H1 (cell line): ENCODE measurements at regions not wholly inside any gene's neighbourhood (a gene's known extent, or its start where the extent isn't known, plus 50 kb on each side); places are given as distances from the start of the nearest gene placed in this dataset.

ENCODE experiments used
- GTF2F1 ChIP-seq: IDR thresholded peaks from 2 replicates; pipeline ENCODE4 v1.6.1; 2012; ENCODE audit warnings: low read depth, low read length, improper control_type of control experiment, borderline replicate concordance
- TF ChIP-seq, protein P1 (sequence below): fragments of 300-600 bp; sonication (generic); IDR thresholded peaks from 2 replicates; pipeline ENCODE4 v1.7.1; 2012; ENCODE audit warnings: low read length, moderate library complexity, mild to moderate bottlenecking, inconsistent platforms; ENCODE audit not compliant: insufficient replicate concordance

DNA sequence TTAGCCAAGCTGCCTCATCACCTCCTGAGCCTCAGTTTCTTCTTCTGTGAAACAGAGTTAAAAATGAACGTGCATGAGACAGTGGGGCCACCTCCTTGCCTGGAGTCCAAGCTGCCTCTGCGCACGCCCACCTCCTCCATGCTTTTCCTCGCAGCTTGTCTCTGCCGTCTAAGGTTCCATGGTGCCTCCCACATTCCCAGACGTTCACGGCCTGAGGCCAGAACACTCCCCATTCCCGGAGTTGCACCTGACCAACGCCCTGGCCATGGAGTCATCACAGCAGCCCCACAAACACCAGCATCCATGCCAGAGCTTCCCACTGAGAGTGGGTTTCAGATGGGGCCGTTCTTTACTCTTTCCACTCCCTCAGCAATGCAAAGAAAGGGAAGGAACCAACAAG is 183.0 kb upstream of the FOXF1 start (continued):
- TF ChIP-seq, protein P1, sequence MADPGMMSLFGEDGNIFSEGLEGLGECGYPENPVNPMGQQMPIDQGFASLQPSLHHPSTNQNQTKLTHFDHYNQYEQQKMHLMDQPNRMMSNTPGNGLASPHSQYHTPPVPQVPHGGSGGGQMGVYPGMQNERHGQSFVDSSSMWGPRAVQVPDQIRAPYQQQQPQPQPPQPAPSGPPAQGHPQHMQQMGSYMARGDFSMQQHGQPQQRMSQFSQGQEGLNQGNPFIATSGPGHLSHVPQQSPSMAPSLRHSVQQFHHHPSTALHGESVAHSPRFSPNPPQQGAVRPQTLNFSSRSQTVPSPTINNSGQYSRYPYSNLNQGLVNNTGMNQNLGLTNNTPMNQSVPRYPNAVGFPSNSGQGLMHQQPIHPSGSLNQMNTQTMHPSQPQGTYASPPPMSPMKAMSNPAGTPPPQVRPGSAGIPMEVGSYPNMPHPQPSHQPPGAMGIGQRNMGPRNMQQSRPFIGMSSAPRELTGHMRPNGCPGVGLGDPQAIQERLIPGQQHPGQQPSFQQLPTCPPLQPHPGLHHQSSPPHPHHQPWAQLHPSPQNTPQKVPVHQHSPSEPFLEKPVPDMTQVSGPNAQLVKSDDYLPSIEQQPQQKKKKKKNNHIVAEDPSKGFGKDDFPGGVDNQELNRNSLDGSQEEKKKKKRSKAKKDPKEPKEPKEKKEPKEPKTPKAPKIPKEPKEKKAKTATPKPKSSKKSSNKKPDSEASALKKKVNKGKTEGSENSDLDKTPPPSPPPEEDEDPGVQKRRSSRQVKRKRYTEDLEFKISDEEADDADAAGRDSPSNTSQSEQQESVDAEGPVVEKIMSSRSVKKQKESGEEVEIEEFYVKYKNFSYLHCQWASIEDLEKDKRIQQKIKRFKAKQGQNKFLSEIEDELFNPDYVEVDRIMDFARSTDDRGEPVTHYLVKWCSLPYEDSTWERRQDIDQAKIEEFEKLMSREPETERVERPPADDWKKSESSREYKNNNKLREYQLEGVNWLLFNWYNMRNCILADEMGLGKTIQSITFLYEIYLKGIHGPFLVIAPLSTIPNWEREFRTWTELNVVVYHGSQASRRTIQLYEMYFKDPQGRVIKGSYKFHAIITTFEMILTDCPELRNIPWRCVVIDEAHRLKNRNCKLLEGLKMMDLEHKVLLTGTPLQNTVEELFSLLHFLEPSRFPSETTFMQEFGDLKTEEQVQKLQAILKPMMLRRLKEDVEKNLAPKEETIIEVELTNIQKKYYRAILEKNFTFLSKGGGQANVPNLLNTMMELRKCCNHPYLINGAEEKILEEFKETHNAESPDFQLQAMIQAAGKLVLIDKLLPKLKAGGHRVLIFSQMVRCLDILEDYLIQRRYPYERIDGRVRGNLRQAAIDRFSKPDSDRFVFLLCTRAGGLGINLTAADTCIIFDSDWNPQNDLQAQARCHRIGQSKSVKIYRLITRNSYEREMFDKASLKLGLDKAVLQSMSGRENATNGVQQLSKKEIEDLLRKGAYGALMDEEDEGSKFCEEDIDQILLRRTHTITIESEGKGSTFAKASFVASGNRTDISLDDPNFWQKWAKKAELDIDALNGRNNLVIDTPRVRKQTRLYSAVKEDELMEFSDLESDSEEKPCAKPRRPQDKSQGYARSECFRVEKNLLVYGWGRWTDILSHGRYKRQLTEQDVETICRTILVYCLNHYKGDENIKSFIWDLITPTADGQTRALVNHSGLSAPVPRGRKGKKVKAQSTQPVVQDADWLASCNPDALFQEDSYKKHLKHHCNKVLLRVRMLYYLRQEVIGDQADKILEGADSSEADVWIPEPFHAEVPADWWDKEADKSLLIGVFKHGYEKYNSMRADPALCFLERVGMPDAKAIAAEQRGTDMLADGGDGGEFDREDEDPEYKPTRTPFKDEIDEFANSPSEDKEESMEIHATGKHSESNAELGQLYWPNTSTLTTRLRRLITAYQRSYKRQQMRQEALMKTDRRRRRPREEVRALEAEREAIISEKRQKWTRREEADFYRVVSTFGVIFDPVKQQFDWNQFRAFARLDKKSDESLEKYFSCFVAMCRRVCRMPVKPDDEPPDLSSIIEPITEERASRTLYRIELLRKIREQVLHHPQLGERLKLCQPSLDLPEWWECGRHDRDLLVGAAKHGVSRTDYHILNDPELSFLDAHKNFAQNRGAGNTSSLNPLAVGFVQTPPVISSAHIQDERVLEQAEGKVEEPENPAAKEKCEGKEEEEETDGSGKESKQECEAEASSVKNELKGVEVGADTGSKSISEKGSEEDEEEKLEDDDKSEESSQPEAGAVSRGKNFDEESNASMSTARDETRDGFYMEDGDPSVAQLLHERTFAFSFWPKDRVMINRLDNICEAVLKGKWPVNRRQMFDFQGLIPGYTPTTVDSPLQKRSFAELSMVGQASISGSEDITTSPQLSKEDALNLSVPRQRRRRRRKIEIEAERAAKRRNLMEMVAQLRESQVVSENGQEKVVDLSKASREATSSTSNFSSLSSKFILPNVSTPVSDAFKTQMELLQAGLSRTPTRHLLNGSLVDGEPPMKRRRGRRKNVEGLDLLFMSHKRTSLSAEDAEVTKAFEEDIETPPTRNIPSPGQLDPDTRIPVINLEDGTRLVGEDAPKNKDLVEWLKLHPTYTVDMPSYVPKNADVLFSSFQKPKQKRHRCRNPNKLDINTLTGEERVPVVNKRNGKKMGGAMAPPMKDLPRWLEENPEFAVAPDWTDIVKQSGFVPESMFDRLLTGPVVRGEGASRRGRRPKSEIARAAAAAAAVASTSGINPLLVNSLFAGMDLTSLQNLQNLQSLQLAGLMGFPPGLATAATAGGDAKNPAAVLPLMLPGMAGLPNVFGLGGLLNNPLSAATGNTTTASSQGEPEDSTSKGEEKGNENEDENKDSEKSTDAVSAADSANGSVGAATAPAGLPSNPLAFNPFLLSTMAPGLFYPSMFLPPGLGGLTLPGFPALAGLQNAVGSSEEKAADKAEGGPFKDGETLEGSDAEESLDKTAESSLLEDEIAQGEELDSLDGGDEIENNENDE, result no peak
- TF ChIP-seq GTF2F1, result no peak
